Left lung (tissue), 4 donors: ENCODE measurements at regions not wholly inside any gene's neighbourhood (a gene's known extent, or its start where the extent isn't known, plus 50 kb on each side); places are given as distances from the start of the nearest gene placed in this dataset.
A peak's percentile ranks its signal among the peaks of the same experiment; 100 is the strongest.

Experiments used
- ATAC-seq: fragments of 200-7000 bp; cut with Tn5 transposase; one replicate; pipeline ENCODE4 v1.9.1; 2020; ENCODE audit warnings: moderate library complexity
- DNase-seq, 4 donors: peaks; one replicate each; pipeline ENCODE4 v3.0.0-alpha.2; 2013 to 2020
- H3K27ac ChIP-seq, 2 donors: fragments of 200-600 bp; sonication (generic) in 1 of 2; one replicate each; pipeline versions ENCODE4 v1.5.0 to v1.8.0; 2020 to 2021
- H3K27me3 ChIP-seq, 2 donors: fragments of 200-600 bp; sonication (generic) in 1 of 2; one replicate each; pipeline versions ENCODE4 v1.5.0 to v1.8.0; 2020 to 2021
- H3K36me3 ChIP-seq, 2 donors: fragments of 200-600 bp; sonication (generic) in 1 of 2; one replicate each; pipeline versions ENCODE4 v1.5.0 to v1.8.0; 2020 to 2021
- H3K4me1 ChIP-seq, 2 donors: fragments of 200-600 bp; one replicate each; pipeline ENCODE4 v1.8.0; 2021
- H3K4me3 ChIP-seq, 2 donors: fragments of 200-600 bp; sonication (generic) in 1 of 2; one replicate each; pipeline versions ENCODE4 v1.5.0 to v1.8.0; 2020 to 2021; ENCODE audit warnings: mild to moderate bottlenecking in 1 of 2
- H3K9me3 ChIP-seq, 2 donors: fragments of 200-600 bp; sonication (generic) in 1 of 2; one replicate each; pipeline versions ENCODE4 v1.5.0 to v1.8.0; 2020 to 2021
- CTCF ChIP-seq, 2 donors: fragments of 200-600 bp; sonication (generic) in 1 of 2; IDR thresholded peaks; one replicate each; pipeline versions ENCODE4 v1.5.0 to v1.8.0; 2021; ENCODE audit warnings: antibody characterized with exemption in 2 of 2
- intact Hi-C, 2 donors: fragments of 100-400 bp; cut with DNase I; formaldehyde crosslinking; loops; one replicate each; pipeline versions ENCODE4 v1.11.2 to v1.14.2; 2022
- donor health status: DM: no; HTN: yes; CAD: no.
- donor health status: DM: no; HTN: no; CAD: no.

GRCh38 chr6:22357724-22358189, 60.9 kb upstream of the PRL start:
- Histone ChIP-seq H3K9me3 (no peaks in the 10 kb centered on the region), H3K36me3 (no peaks in the 10 kb centered on the region), H3K4me3 (no peak overlapping the region), H3K27me3 (no peaks in the 10 kb centered on the region), H3K27ac (no peak overlapping the region), H3K4me1 (no peaks in the 10 kb centered on the region)
- intact Hi-C loops = no loop called here
- DNase-seq (no peak), ATAC-seq (no peak)
- TF ChIP-seq CTCF (IDR thresholded peaks at IDR 0.05) = no peak

DNA sequence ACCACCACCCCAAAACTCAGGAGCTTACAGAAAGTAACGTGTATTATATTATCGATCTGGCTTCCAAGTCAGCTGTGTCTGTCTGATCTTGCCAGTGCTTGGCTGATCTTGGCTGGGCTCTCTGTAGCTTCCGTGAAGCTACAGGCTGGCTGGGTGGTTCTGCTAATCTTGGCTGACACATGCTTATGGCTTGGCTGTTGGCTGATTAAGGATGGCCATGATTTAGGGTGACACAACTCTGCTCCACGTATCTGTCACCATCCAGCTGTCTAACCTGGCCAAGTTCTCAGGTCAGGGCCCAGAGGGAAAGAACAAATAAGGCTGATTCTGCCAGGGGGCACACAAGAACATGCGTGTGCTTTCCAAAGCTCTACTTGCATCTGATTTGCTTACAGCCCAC, 64.7 kb upstream of the PRL start:
- Histone ChIP-seq H3K36me3 (no peaks in the 10 kb centered on the region), H3K27ac (no peak overlapping the region), H3K4me1 (no peaks in the 10 kb centered on the region), H3K27me3 (no peaks in the 10 kb centered on the region), H3K4me3 (no peak overlapping the region), H3K9me3 (no peaks in the 10 kb centered on the region)
- no peak for TF ChIP-seq CTCF (IDR thresholded peaks at IDR 0.05)
- ATAC-seq (no peak), DNase-seq (no peak)
- intact Hi-C loops = no loop called here

DNA sequence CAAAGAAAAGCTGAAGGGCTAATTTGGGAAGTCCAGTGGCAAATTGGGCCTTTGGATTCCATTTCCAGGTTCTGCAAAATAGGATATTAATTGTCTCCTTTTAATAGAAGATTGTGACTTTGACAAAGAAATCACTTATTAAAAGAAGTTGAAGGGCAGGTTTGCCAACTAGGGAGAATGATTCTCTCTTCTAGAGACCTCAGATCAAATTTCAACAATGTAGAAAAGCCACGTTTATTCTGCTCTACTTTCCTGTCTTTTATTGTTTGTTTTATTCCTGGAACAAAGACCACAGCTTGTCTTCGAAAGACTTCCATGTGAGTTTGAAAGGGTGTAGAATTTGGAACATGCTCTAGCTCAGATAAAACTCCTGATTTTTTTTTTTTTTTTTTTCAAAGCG, 65.5 kb upstream of the PRL start:
- Histone ChIP-seq H3K27ac (no peak overlapping the region), H3K4me1 (no peaks in the 10 kb centered on the region), H3K36me3 (no peaks in the 10 kb centered on the region), H3K4me3 (no peak overlapping the region), H3K27me3 (no peaks in the 10 kb centered on the region), H3K9me3 (no peaks in the 10 kb centered on the region)
- ATAC-seq = no peak
- TF ChIP-seq CTCF (IDR thresholded peaks at IDR 0.05) = no peak
- intact Hi-C loops = no loop called here
- peak in 1 of 4 donors; percentile 29 for DNase-seq

GRCh38 chr6:22363166-22363713, 66.4 kb upstream of the PRL start:
- no peak for ATAC-seq
- Histone ChIP-seq H3K27me3 (no peaks in the 10 kb centered on the region), H3K27ac (no peak overlapping the region), H3K4me3 (no peak overlapping the region), H3K9me3 (no peaks in the 10 kb centered on the region), H3K4me1 (no peaks in the 10 kb centered on the region), H3K36me3 (no peaks in the 10 kb centered on the region)
- TF ChIP-seq CTCF (IDR thresholded peaks at IDR 0.05) = no peak
- DNase-seq = no peak
- intact Hi-C loops = no loop called here

GRCh38 chr6:22363714-22364239, 66.9 kb upstream of the PRL start:
- ATAC-seq = no peak
- Histone ChIP-seq H3K9me3 (no peaks in the 10 kb centered on the region), H3K27me3 (no peaks in the 10 kb centered on the region), H3K36me3 (no peaks in the 10 kb centered on the region), H3K27ac (no peak overlapping the region), H3K4me1 (no peaks in the 10 kb centered on the region), H3K4me3 (no peak overlapping the region)
- no peak for TF ChIP-seq CTCF (IDR thresholded peaks at IDR 0.05)
- DNase-seq = no peak
- intact Hi-C loops = no loop called here
